ENCODE measurements at regions not wholly inside any gene's neighbourhood (a gene's known extent, or its start where the extent isn't known, plus 50 kb on each side); places are given as distances from the start of the nearest gene placed in this dataset.
"Not testable (repeated sequence)": the region's sequence is repeated elsewhere in the genome, so short reads cannot be mapped to it uniquely, and the experiment has no call there.

GRCh38 chr12:89289720-89290119 lies 62.6 kb downstream of the DUSP6 start:
- no peaks in the 10 kb centered on the region for H3K36me3 Mint-ChIP-seq (ENCODE audit: low read depth)
- H3K4me1 Mint-ChIP-seq = no peaks in the 10 kb centered on the region
- H3K9me3 Mint-ChIP-seq = no peaks in the 10 kb centered on the region
- ATAC-seq (replicated peaks) = no peak
- H3K4me3 Mint-ChIP-seq = no peak overlapping the region
- no peak overlapping the region for H3K27ac Mint-ChIP-seq
- H3K27me3 Mint-ChIP-seq = no peaks in the 10 kb centered on the region

GRCh38 chr12:89288959-89289358 lies 63.3 kb downstream of the DUSP6 start:
- peak; percentile 40 for ATAC-seq (replicated peaks)
- Mint-ChIP-seq H3K4me3 (no peak overlapping the region), H3K36me3 (ENCODE audit: low read depth) (no peaks in the 10 kb centered on the region), H3K9me3 (no peaks in the 10 kb centered on the region), H3K4me1 (no peaks in the 10 kb centered on the region), H3K27ac (no peak overlapping the region), H3K27me3 (no peaks in the 10 kb centered on the region)

GRCh38 chr12:89286501-89286900 lies 65.8 kb downstream of the DUSP6 start:
- Mint-ChIP-seq H3K4me1 (peaks cover 5% of the 10 kb centered on the region), H3K27ac (no peak overlapping the region), H3K36me3 (ENCODE audit: low read depth) (no peaks in the 10 kb centered on the region)

GRCh38 chr12:89281539-89281867 lies 70.8 kb downstream of the DUSP6 start:
- H3K4me1 Mint-ChIP-seq = peaks cover 5% of the 10 kb centered on the region
- peak overlapping the region; percentile 69 for H3K4me3 Mint-ChIP-seq
- H3K36me3 Mint-ChIP-seq (ENCODE audit: low read depth) = no peaks in the 10 kb centered on the region
- no peak for ATAC-seq (replicated peaks)
- H3K9me3 Mint-ChIP-seq = peaks cover 4% of the 10 kb centered on the region
- H3K27ac Mint-ChIP-seq = peak overlapping the region; percentile 50
- no peaks in the 10 kb centered on the region for H3K27me3 Mint-ChIP-seq

More at GRCh38 chr12:89286501-89286900, 65.8 kb downstream of the DUSP6 start:
- ATAC-seq (replicated peaks) = no peak
- H3K27me3 Mint-ChIP-seq = no peaks in the 10 kb centered on the region
- no peaks in the 10 kb centered on the region for H3K9me3 Mint-ChIP-seq
- no peak overlapping the region for H3K4me3 Mint-ChIP-seq

GRCh38 chr12:89280833-89281538 lies 71.3 kb downstream of the DUSP6 start:
- peaks cover 4% of the 10 kb centered on the region for H3K9me3 Mint-ChIP-seq
- peak overlapping the region; percentile 50 for H3K27ac Mint-ChIP-seq
- H3K4me3 Mint-ChIP-seq = peak overlapping the region; percentile 69
- H3K4me1 Mint-ChIP-seq = peaks cover 5% of the 10 kb centered on the region
- no peaks in the 10 kb centered on the region for H3K36me3 Mint-ChIP-seq (ENCODE audit: low read depth)
- peak; percentile 66 for ATAC-seq (replicated peaks)
- H3K27me3 Mint-ChIP-seq = no peaks in the 10 kb centered on the region

- peaks cover 4% of the 10 kb centered on the region for H3K9me3 Mint-ChIP-seq
- peaks cover 5% of the 10 kb centered on the region for H3K4me1 Mint-ChIP-seq
- H3K27ac Mint-ChIP-seq = no peak overlapping the region
- H3K4me3 Mint-ChIP-seq = no peak overlapping the region
- no peak for ATAC-seq (replicated peaks)
- no peaks in the 10 kb centered on the region for H3K36me3 Mint-ChIP-seq (ENCODE audit: low read depth)
- no peaks in the 10 kb centered on the region for H3K27me3 Mint-ChIP-seq
Observed at GRCh38 chr12:89279499-89279898, 72.8 kb downstream of the DUSP6 start.

- peaks cover 5% of the 10 kb centered on the region for H3K4me1 Mint-ChIP-seq
- no peak for ATAC-seq (replicated peaks)
- H3K36me3 Mint-ChIP-seq (ENCODE audit: low read depth) = no peaks in the 10 kb centered on the region
- no peak overlapping the region for H3K27ac Mint-ChIP-seq
- H3K4me3 Mint-ChIP-seq = no peak overlapping the region
- no peaks in the 10 kb centered on the region for H3K27me3 Mint-ChIP-seq
- H3K9me3 Mint-ChIP-seq = peaks cover 4% of the 10 kb centered on the region
Observed at GRCh38 chr12:89278862-89279261, 73.4 kb downstream of the DUSP6 start.

- Mint-ChIP-seq H3K36me3 (ENCODE audit: low read depth) (no peaks in the 10 kb centered on the region), H3K9me3 (peaks cover 4% of the 10 kb centered on the region), H3K27ac (no peak overlapping the region), H3K4me1 (peaks cover 10% of the 10 kb centered on the region), H3K27me3 (no peaks in the 10 kb centered on the region), H3K4me3 (no peak overlapping the region)
- ATAC-seq (replicated peaks) = no peak
Observed at GRCh38 chr12:89278169-89278568, 74.1 kb downstream of the DUSP6 start.

- Mint-ChIP-seq H3K4me1 (peaks cover 12% of the 10 kb centered on the region), H3K36me3 (ENCODE audit: low read depth) (no peaks in the 10 kb centered on the region), H3K9me3 (peaks cover 8% of the 10 kb centered on the region), H3K4me3 (no peak overlapping the region), H3K27me3 (no peaks in the 10 kb centered on the region), H3K27ac (no peak overlapping the region)
- no peak for ATAC-seq (replicated peaks)
Observed at GRCh38 chr12:89276860-89277259, 75.4 kb downstream of the DUSP6 start.

- Mint-ChIP-seq H3K9me3 (peaks cover 9% of the 10 kb centered on the region), H3K27ac (no peak overlapping the region), H3K4me3 (no peak overlapping the region), H3K27me3 (no peaks in the 10 kb centered on the region), H3K4me1 (peaks cover 12% of the 10 kb centered on the region), H3K36me3 (ENCODE audit: low read depth) (no peaks in the 10 kb centered on the region)
- no peak for ATAC-seq (replicated peaks)
Observed at GRCh38 chr12:89273525-89273924, 78.8 kb downstream of the DUSP6 start.

- H3K36me3 Mint-ChIP-seq (ENCODE audit: low read depth) = no peaks in the 10 kb centered on the region
Observed at GRCh38 chr12:89270548-89270947, 81.8 kb downstream of the DUSP6 start.

GRCh38 chr12:89269174-89269573 lies 83.1 kb downstream of the DUSP6 start:
- Mint-ChIP-seq H3K27me3 (no peaks in the 10 kb centered on the region), H3K9me3 (peaks cover 9% of the 10 kb centered on the region), H3K36me3 (ENCODE audit: low read depth) (no peaks in the 10 kb centered on the region), H3K27ac (no peak overlapping the region), H3K4me3 (no peak overlapping the region), H3K4me1 (peaks cover 12% of the 10 kb centered on the region)
- ATAC-seq (replicated peaks) = no peak

More at GRCh38 chr12:89270548-89270947, 81.8 kb downstream of the DUSP6 start:
- Mint-ChIP-seq H3K4me3 (no peak overlapping the region), H3K27me3 (no peaks in the 10 kb centered on the region), H3K27ac (no peak overlapping the region), H3K4me1 (peaks cover 12% of the 10 kb centered on the region), H3K9me3 (peaks cover 9% of the 10 kb centered on the region)
- no peak for ATAC-seq (replicated peaks)

- no peak for ATAC-seq (replicated peaks)
- Mint-ChIP-seq H3K36me3 (ENCODE audit: low read depth) (no peaks in the 10 kb centered on the region), H3K9me3 (peaks cover 5% of the 10 kb centered on the region), H3K27ac (no peak overlapping the region), H3K27me3 (no peaks in the 10 kb centered on the region), H3K4me3 (no peak overlapping the region), H3K4me1 (no peaks in the 10 kb centered on the region)
Observed at GRCh38 chr12:89267404-89267803, 84.9 kb downstream of the DUSP6 start.

- H3K9me3 Mint-ChIP-seq; H3K4me3 Mint-ChIP-seq; ATAC-seq (replicated peaks); H3K36me3 Mint-ChIP-seq (ENCODE audit: low read depth); H3K4me1 Mint-ChIP-seq; H3K27me3 Mint-ChIP-seq; H3K27ac Mint-ChIP-seq: not testable (repeated sequence)
Observed at GRCh38 chr12:89266574-89267188, 85.6 kb downstream of the DUSP6 start.

GRCh38 chr12:89264837-89265236 lies 87.5 kb downstream of the DUSP6 start:
- Mint-ChIP-seq H3K4me1 (peaks cover 4% of the 10 kb centered on the region), H3K36me3 (ENCODE audit: low read depth) (no peaks in the 10 kb centered on the region), H3K27ac (no peak overlapping the region), H3K27me3 (no peaks in the 10 kb centered on the region), H3K4me3 (no peak overlapping the region), H3K9me3 (no peaks in the 10 kb centered on the region)
- ATAC-seq (replicated peaks) = no peak
